ENCODE measurements at regions not wholly inside any gene's neighbourhood (a gene's known extent, or its start where the extent isn't known, plus 50 kb on each side); places are given as distances from the start of the nearest gene placed in this dataset.

- no peak for TF ChIP-seq ZNF425 (CRISPR knock-in tag; conservative IDR thresholded peaks at IDR 0.05)
- TF ChIP-seq FOXP1 (CRISPR knock-in tag; IDR thresholded peaks at IDR 0.05; ENCODE audit: borderline replicate concordance), result no peak
- TF ChIP-seq TCF7 (CRISPR knock-in tag; IDR thresholded peaks at IDR 0.05; ENCODE audit: low read depth), result no peak
- TF ChIP-seq PRDM15 (CRISPR knock-in tag; IDR thresholded peaks at IDR 0.05), result no peak
- no peak for TF ChIP-seq GTF2I (CRISPR knock-in tag; conservative IDR thresholded peaks at IDR 0.05)
- TF ChIP-seq MXD4 (CRISPR knock-in tag; IDR thresholded peaks at IDR 0.05; ENCODE audit: borderline replicate concordance), result no peak
- TF ChIP-seq RELA (CRISPR knock-in tag; IDR thresholded peaks at IDR 0.05; ENCODE audit: borderline replicate concordance), result no peak
- TF ChIP-seq OVOL2 (CRISPR knock-in tag; IDR thresholded peaks at IDR 0.05; ENCODE audit: borderline replicate concordance), result no peak
- TF ChIP-seq CTCF (IDR thresholded peaks at IDR 0.05), result no peak
- TF ChIP-seq ATF2 (CRISPR knock-in tag; IDR thresholded peaks at IDR 0.05; ENCODE audit: borderline replicate concordance, low read depth), result no peak
- TF ChIP-seq ETV6 (CRISPR knock-in tag; IDR thresholded peaks at IDR 0.05), result no peak
- TF ChIP-seq MYBL2 (CRISPR knock-in tag; IDR thresholded peaks at IDR 0.05), result no peak
- TF ChIP-seq AR (CRISPR knock-in tag; IDR thresholded peaks at IDR 0.05), result no peak
Measured at GRCh38 chr15:46275701-46276100, 640.9 kb downstream of the SQOR start (continued).

- no peaks in the 10 kb centered on the region for H3K36me3 Mint-ChIP-seq
- H3K27me3 Mint-ChIP-seq (ENCODE audit: low read depth), result no peaks in the 10 kb centered on the region
- ChIA-PET CTCF (interaction anchor here (1.0 to 1.2 kb wide), 2 partner anchors 185 to 482 kb away, joined by 3 to 5 read pairs; no protein-coding TSS in a partner anchor), POLR2A (no interaction called here)
- TF ChIP-seq ZNF396 (CRISPR knock-in tag; IDR thresholded peaks at IDR 0.05; ENCODE audit: borderline replicate concordance) (no peak), MLX (CRISPR knock-in tag; IDR thresholded peaks at IDR 0.05) (no peak), ZNF121 (CRISPR knock-in tag; IDR thresholded peaks at IDR 0.05) (no peak), TCF7 (CRISPR knock-in tag; IDR thresholded peaks at IDR 0.05; ENCODE audit: low read depth) (no peak), CREM (CRISPR knock-in tag; IDR thresholded peaks at IDR 0.05) (no peak), ZNF512 (CRISPR knock-in tag; IDR thresholded peaks at IDR 0.05; ENCODE audit: borderline replicate concordance) (no peak), GRHL2 (CRISPR knock-in tag; IDR thresholded peaks at IDR 0.05; ENCODE audit: insufficient replicate concordance, severe bottlenecking) (no peak), HMGA2 (CRISPR knock-in tag; IDR thresholded peaks at IDR 0.05) (no peak), IRF1 (CRISPR knock-in tag; IDR thresholded peaks at IDR 0.05) (no peak)
- no peaks in the 10 kb centered on the region for H3K4me1 Mint-ChIP-seq
- no peak for ATAC-seq
- no peak overlapping the region for H3K27ac Mint-ChIP-seq
- H3K4me3 Mint-ChIP-seq, result no peak overlapping the region
- no peak for DNase-seq (ENCODE audit: low spot score)
- H3K9me3 Mint-ChIP-seq, result no peaks in the 10 kb centered on the region
Measured at GRCh38 chr15:46277451-46277850, 642.6 kb downstream of the SQOR start.

Measured in WTC11 (cell line).